ENCODE measurements at regions not wholly inside any gene's neighbourhood (a gene's known extent, or its start where the extent isn't known, plus 50 kb on each side); places are given as distances from the start of the nearest gene placed in this dataset.

DNA sequence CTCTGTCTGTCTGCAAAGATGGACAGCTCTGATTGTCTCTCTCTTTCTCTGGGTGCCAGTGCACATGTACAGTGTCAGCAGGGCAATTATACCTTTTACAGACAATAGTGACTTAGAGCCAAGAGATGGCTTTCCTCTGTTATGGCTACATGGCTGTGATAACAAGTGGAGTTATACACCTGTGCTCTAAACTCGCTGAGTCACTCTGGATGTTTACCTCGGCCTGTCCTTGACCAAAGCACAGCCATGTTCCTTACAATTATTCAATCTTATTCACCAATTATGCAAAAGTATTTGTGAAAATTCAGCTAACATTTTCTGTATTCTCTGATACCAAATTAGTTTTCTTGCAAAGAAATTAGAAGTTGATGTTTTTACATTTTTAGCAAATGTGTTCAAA lies 475.5 kb upstream of the CCDC196 start:
- Histone ChIP-seq H3K23ac (ENCODE audit: low read depth, low read length) (no peak overlapping the region), H2BK15ac (ENCODE audit: low read depth, low read length) (no peak overlapping the region), H3K4ac (ENCODE audit: low read depth, low read length) (no peak overlapping the region), H3K9me3 (ENCODE audit: control insufficient read depth, insufficient read depth, low read length) (peaks cover 7% of the 10 kb centered on the region; the same call in 1 of the 2 replicates), H2BK20ac (ENCODE audit: low read depth, low read length) (no peak overlapping the region), H3K9ac (ENCODE audit: low read depth, low read length) (no peak overlapping the region), H2BK5ac (ENCODE audit: low read depth, low read length, poor library complexity, severe bottlenecking) (no peak overlapping the region), H4K91ac (ENCODE audit: insufficient read depth, low read depth, low read length) (no peak overlapping the region), H3K4me1 (ENCODE audit: control insufficient read depth, insufficient read depth, low read length) (no peaks in the 10 kb centered on the region), H3K9me1 (ENCODE audit: insufficient read depth, low read length) (no peaks in the 10 kb centered on the region), H3K27me3 (ENCODE audit: control insufficient read depth, insufficient read depth, low read length) (no peaks in the 10 kb centered on the region), H3K18ac (ENCODE audit: low read depth, low read length) (no peak overlapping the region), H4K20me1 (ENCODE audit: insufficient read depth, low read length) (no peaks in the 10 kb centered on the region), H3K14ac (replicated peaks; ENCODE audit: low read depth, low read length) (no peak overlapping the region), H2AK9ac (replicated peaks; ENCODE audit: low read depth, low read length, poor library complexity) (no peak overlapping the region), H2AFZ (replicated peaks; ENCODE audit: low read length, poor library complexity) (no peak overlapping the region), H3K27ac (ENCODE audit: insufficient read depth, low read length) (no peak overlapping the region), H2BK120ac (ENCODE audit: low read depth, low read length) (no peak overlapping the region), H3K79me1 (ENCODE audit: low read depth in 1 of 2, low read length in 2 of 2) (no peaks in the 10 kb centered on the region), H3K4me2 (ENCODE audit: low read depth, low read length) (no peak overlapping the region), H3K56ac (ENCODE audit: extremely low read depth, insufficient read depth, low read length) (no peak overlapping the region), H4K8ac (ENCODE audit: low read depth in 2 of 2, low read length in 2 of 2) (no peak overlapping the region), H3K4me3 (ENCODE audit: insufficient read depth, low read depth, low read length) (no peak overlapping the region), H3K36me3 (ENCODE audit: control insufficient read depth, insufficient read depth, low read length) (no peaks in the 10 kb centered on the region), H4K5ac (ENCODE audit: low read depth, low read length) (no peak overlapping the region), H2AK5ac (ENCODE audit: low read depth, low read length) (no peak overlapping the region)
- no peak for ATAC-seq (ENCODE audit: low read depth)
- ChIA-PET CTCF (no interaction called here), POLR2A (ENCODE audit: unreplicated experiment) (no interaction called here)
- in situ Hi-C loops (cut with MboI; ENCODE audit: low sequenced_read_pairs) (no loop called here), intact Hi-C loops (cut with micrococcal nuclease) (no loop called here), dilution Hi-C loops (cut with HindIII; ENCODE audit: low sequenced_read_pairs, unreplicated experiment) (no loop called here)
- no TSS peak for BruUV-seq (replicated peaks)
- no CpG with 5 or more reads among the region's 2 CpGs for WGBS, 2 experiments (ENCODE audit: extremely low coverage in 2 of 2, insufficient read length in 1 of 2)
- no peak for DNase-seq
- TF ChIP-seq CHD1 (IDR thresholded peaks at IDR 0.05; ENCODE audit: low read depth, low read length), result no peak
- TF ChIP-seq FOS (IDR thresholded peaks at IDR 0.05; ENCODE audit: low read depth, low read length), result no peak
- TF ChIP-seq MXI1 (IDR thresholded peaks at IDR 0.05; ENCODE audit: borderline replicate concordance, low read depth, low read length), result no peak
- TF ChIP-seq, protein P1, sequence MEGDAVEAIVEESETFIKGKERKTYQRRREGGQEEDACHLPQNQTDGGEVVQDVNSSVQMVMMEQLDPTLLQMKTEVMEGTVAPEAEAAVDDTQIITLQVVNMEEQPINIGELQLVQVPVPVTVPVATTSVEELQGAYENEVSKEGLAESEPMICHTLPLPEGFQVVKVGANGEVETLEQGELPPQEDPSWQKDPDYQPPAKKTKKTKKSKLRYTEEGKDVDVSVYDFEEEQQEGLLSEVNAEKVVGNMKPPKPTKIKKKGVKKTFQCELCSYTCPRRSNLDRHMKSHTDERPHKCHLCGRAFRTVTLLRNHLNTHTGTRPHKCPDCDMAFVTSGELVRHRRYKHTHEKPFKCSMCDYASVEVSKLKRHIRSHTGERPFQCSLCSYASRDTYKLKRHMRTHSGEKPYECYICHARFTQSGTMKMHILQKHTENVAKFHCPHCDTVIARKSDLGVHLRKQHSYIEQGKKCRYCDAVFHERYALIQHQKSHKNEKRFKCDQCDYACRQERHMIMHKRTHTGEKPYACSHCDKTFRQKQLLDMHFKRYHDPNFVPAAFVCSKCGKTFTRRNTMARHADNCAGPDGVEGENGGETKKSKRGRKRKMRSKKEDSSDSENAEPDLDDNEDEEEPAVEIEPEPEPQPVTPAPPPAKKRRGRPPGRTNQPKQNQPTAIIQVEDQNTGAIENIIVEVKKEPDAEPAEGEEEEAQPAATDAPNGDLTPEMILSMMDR (conservative IDR thresholded peaks at IDR 0.05; ENCODE audit: low read depth, low read length), result no peak
- no peak for TF ChIP-seq SMC3 (IDR thresholded peaks at IDR 0.05; ENCODE audit: low read depth, low read length)
- TF ChIP-seq, protein P2, sequence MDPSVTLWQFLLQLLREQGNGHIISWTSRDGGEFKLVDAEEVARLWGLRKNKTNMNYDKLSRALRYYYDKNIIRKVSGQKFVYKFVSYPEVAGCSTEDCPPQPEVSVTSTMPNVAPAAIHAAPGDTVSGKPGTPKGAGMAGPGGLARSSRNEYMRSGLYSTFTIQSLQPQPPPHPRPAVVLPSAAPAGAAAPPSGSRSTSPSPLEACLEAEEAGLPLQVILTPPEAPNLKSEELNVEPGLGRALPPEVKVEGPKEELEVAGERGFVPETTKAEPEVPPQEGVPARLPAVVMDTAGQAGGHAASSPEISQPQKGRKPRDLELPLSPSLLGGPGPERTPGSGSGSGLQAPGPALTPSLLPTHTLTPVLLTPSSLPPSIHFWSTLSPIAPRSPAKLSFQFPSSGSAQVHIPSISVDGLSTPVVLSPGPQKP (IDR thresholded peaks at IDR 0.05; ENCODE audit: borderline replicate concordance, low read depth, low read length), result no peak
- no peak for TF ChIP-seq CEBPB (IDR thresholded peaks at IDR 0.05; ENCODE audit: low read depth, low read length)
- no peak for TF ChIP-seq NFE2L2 (IDR thresholded peaks at IDR 0.05; ENCODE audit: low read depth, low read length)
- TF ChIP-seq RFX5 (IDR thresholded peaks at IDR 0.05; ENCODE audit: low read depth, low read length), result no peak
- TF ChIP-seq BHLHE40 (IDR thresholded peaks at IDR 0.05; ENCODE audit: low read depth, low read length), result no peak
- TF ChIP-seq MAZ (IDR thresholded peaks at IDR 0.05; ENCODE audit: borderline replicate concordance, low read depth, low read length), result no peak
- TF ChIP-seq RCOR1 (IDR thresholded peaks at IDR 0.05; ENCODE audit: insufficient replicate concordance, low read length), result no peak
- TF ChIP-seq MAFK (IDR thresholded peaks at IDR 0.05; ENCODE audit: low read depth, low read length), result no peak
- no peak for TF ChIP-seq RAD21 (IDR thresholded peaks at IDR 0.05; ENCODE audit: low read length)
- no peak for TF ChIP-seq POLR2A (IDR thresholded peaks at IDR 0.05; ENCODE audit: low read depth, low read length)
- TF ChIP-seq, protein P3, sequence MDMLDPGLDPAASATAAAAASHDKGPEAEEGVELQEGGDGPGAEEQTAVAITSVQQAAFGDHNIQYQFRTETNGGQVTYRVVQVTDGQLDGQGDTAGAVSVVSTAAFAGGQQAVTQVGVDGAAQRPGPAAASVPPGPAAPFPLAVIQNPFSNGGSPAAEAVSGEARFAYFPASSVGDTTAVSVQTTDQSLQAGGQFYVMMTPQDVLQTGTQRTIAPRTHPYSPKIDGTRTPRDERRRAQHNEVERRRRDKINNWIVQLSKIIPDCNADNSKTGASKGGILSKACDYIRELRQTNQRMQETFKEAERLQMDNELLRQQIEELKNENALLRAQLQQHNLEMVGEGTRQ (IDR thresholded peaks at IDR 0.05; ENCODE audit: low read depth, low read length), result no peak
